ENCODE measurements at regions not wholly inside any gene's neighbourhood (a gene's known extent, or its start where the extent isn't known, plus 50 kb on each side); places are given as distances from the start of the nearest gene placed in this dataset.
A peak's percentile ranks its signal among the peaks of the same experiment; 100 is the strongest.

GRCh38 chr6:130565696-130566095, 199.9 kb downstream of the TMEM200A start:
- H3K27ac Mint-ChIP-seq, result no peak overlapping the region
- H3K4me3 Mint-ChIP-seq, result no peak overlapping the region
- peaks cover 0 to 2% (median 0%) of the 10 kb centered on the region in 6 donors for H3K9me3 Mint-ChIP-seq
- peaks cover 10 to 12% of the 10 kb centered on the region in 2 donors for H3K4me1 Mint-ChIP-seq
- DNase-seq, result no peak
- H3K27me3 Mint-ChIP-seq (ENCODE audit: low read depth in 3 of 3), result peaks cover 3 to 11% (median 5%) of the 10 kb centered on the region in 3 donors
- peaks cover 0 to 4% (median 1%) of the 10 kb centered on the region in 3 donors for H3K36me3 Mint-ChIP-seq

GRCh38 chr6:130574146-130574545, 208.3 kb downstream of the TMEM200A start:
- Mint-ChIP-seq H3K27ac (no peak overlapping the region), H3K4me3 (no peak overlapping the region), H3K9me3 (peaks cover 0 to 2% (median 0%) of the 10 kb centered on the region in 6 donors), H3K36me3 (peaks cover 0 to 9% (median 0%) of the 10 kb centered on the region in 3 donors), H3K27me3 (ENCODE audit: low read depth in 3 of 3) (peaks cover 2 to 4% (median 4%) of the 10 kb centered on the region in 3 donors), H3K4me1 (peaks cover 37 to 39% of the 10 kb centered on the region in 2 donors)
- DNase-seq, result no peak

- Mint-ChIP-seq H3K36me3 (peaks cover 0 to 9% (median 0%) of the 10 kb centered on the region in 3 donors), H3K4me3 (peak overlapping the region; percentile 56 to 82 (median 66)), H3K27me3 (ENCODE audit: low read depth in 3 of 3) (peaks cover 2 to 4% (median 3%) of the 10 kb centered on the region in 3 donors), H3K4me1 (peaks cover 37 to 39% of the 10 kb centered on the region in 2 donors), H3K27ac (peak overlapping the region in 5 of 6 donors; percentile 19 to 76 (median 62)), H3K9me3 (no peaks in the 10 kb centered on the region)
- DNase-seq, result no peak
Measured at GRCh38 chr6:130575557-130575956, 209.7 kb downstream of the TMEM200A start.

- DNase-seq, result peak; percentile 54 to 70 (median 64)
- Mint-ChIP-seq H3K9me3 (no peaks in the 10 kb centered on the region), H3K4me1 (peaks cover 37 to 39% of the 10 kb centered on the region in 2 donors), H3K27me3 (ENCODE audit: low read depth in 3 of 3) (peaks cover 0 to 4% (median 2%) of the 10 kb centered on the region in 3 donors), H3K27ac (peak overlapping the region in 5 of 6 donors; percentile 19 to 76 (median 62)), H3K4me3 (peak overlapping the region; percentile 56 to 82 (median 66)), H3K36me3 (peaks cover 0 to 4% (median 0%) of the 10 kb centered on the region in 3 donors)
Measured at GRCh38 chr6:130575971-130576370, 210.2 kb downstream of the TMEM200A start.

- Mint-ChIP-seq H3K27me3 (ENCODE audit: low read depth in 3 of 3) (peaks cover 0 to 4% (median 2%) of the 10 kb centered on the region in 3 donors), H3K36me3 (peaks cover 0 to 3% (median 0%) of the 10 kb centered on the region in 3 donors), H3K27ac (peak overlapping the region in 1 of 6 donors; percentile 7), H3K4me3 (peak overlapping the region in 4 of 5 donors; percentile 29 to 48 (median 40)), H3K9me3 (no peaks in the 10 kb centered on the region), H3K4me1 (peaks cover 37 to 39% of the 10 kb centered on the region in 2 donors)
- DNase-seq, result no peak
Measured at GRCh38 chr6:130577178-130577919, 211.5 kb downstream of the TMEM200A start.

- Mint-ChIP-seq H3K4me3 (no peak overlapping the region), H3K9me3 (no peaks in the 10 kb centered on the region), H3K27ac (no peak overlapping the region), H3K36me3 (no peaks in the 10 kb centered on the region), H3K27me3 (ENCODE audit: low read depth in 3 of 3) (peaks cover 0 to 4% (median 0%) of the 10 kb centered on the region in 3 donors), H3K4me1 (peaks cover 37 to 39% of the 10 kb centered on the region in 2 donors)
- no peak for DNase-seq
Measured at GRCh38 chr6:130578713-130579112, 212.9 kb downstream of the TMEM200A start.

GRCh38 chr6:130583268-130583667, 217.5 kb downstream of the TMEM200A start:
- Mint-ChIP-seq H3K27me3 (ENCODE audit: low read depth in 3 of 3) (peaks cover 0 to 4% (median 0%) of the 10 kb centered on the region in 3 donors), H3K27ac (no peak overlapping the region), H3K9me3 (no peaks in the 10 kb centered on the region), H3K4me3 (no peak overlapping the region), H3K4me1 (no peaks in the 10 kb centered on the region), H3K36me3 (no peaks in the 10 kb centered on the region)
- no peak for DNase-seq

- DNase-seq, result no peak
- H3K36me3 Mint-ChIP-seq, result no peaks in the 10 kb centered on the region
- no peaks in the 10 kb centered on the region for H3K9me3 Mint-ChIP-seq
- no peak overlapping the region for H3K27ac Mint-ChIP-seq
- H3K4me1 Mint-ChIP-seq, result no peaks in the 10 kb centered on the region
- no peak overlapping the region for H3K4me3 Mint-ChIP-seq
- peaks cover 0 to 4% (median 0%) of the 10 kb centered on the region in 3 donors for H3K27me3 Mint-ChIP-seq (ENCODE audit: low read depth in 3 of 3)
Measured at GRCh38 chr6:130585587-130585986, 219.8 kb downstream of the TMEM200A start.

- H3K9me3 Mint-ChIP-seq, result peaks cover 0 to 5% (median 1%) of the 10 kb centered on the region in 6 donors
- no peak overlapping the region for H3K4me3 Mint-ChIP-seq
- no peaks in the 10 kb centered on the region for H3K36me3 Mint-ChIP-seq
- no peaks in the 10 kb centered on the region for H3K4me1 Mint-ChIP-seq
- peaks cover 0 to 5% (median 0%) of the 10 kb centered on the region in 3 donors for H3K27me3 Mint-ChIP-seq (ENCODE audit: low read depth in 3 of 3)
- no peak for DNase-seq
- H3K27ac Mint-ChIP-seq, result no peak overlapping the region
Measured at GRCh38 chr6:130587778-130588520, 222.1 kb downstream of the TMEM200A start.

GRCh38 chr6:130593200-130593599, 227.4 kb downstream of the TMEM200A start:
- Mint-ChIP-seq H3K27me3 (ENCODE audit: low read depth in 3 of 3) (peaks cover 0 to 1% (median 0%) of the 10 kb centered on the region in 3 donors), H3K4me1 (no peaks in the 10 kb centered on the region), H3K4me3 (no peak overlapping the region), H3K9me3 (peaks cover 0 to 5% (median 1%) of the 10 kb centered on the region in 6 donors), H3K27ac (peak overlapping the region in 1 of 6 donors; percentile 13), H3K36me3 (no peaks in the 10 kb centered on the region)
- DNase-seq, result no peak

GRCh38 chr6:130593948-130594347, 228.1 kb downstream of the TMEM200A start:
- Mint-ChIP-seq H3K4me3 (no peak overlapping the region), H3K4me1 (no peaks in the 10 kb centered on the region), H3K9me3 (peaks cover 0 to 5% (median 1%) of the 10 kb centered on the region in 6 donors), H3K27ac (no peak overlapping the region), H3K27me3 (ENCODE audit: low read depth in 3 of 3) (peaks cover 0 to 1% (median 0%) of the 10 kb centered on the region in 3 donors), H3K36me3 (no peaks in the 10 kb centered on the region)
- no peak for DNase-seq

GRCh38 chr6:130598021-130598989, 228.9 kb upstream of the SMLR1 start:
- Mint-ChIP-seq H3K4me3 (no peak overlapping the region), H3K27me3 (ENCODE audit: low read depth in 3 of 3) (no peaks in the 10 kb centered on the region), H3K9me3 (no peaks in the 10 kb centered on the region), H3K4me1 (no peaks in the 10 kb centered on the region), H3K27ac (no peak overlapping the region), H3K36me3 (no peaks in the 10 kb centered on the region)
- DNase-seq, result no peak

GRCh38 chr6:130600880-130601341, 226.3 kb upstream of the SMLR1 start:
- H3K4me1 Mint-ChIP-seq, result no peaks in the 10 kb centered on the region
- H3K36me3 Mint-ChIP-seq, result no peaks in the 10 kb centered on the region
- H3K27ac Mint-ChIP-seq, result no peak overlapping the region
- no peaks in the 10 kb centered on the region for H3K27me3 Mint-ChIP-seq (ENCODE audit: low read depth in 3 of 3)
- H3K9me3 Mint-ChIP-seq, result no peaks in the 10 kb centered on the region
- DNase-seq, result no peak
- no peak overlapping the region for H3K4me3 Mint-ChIP-seq

Data from immature natural killer cell (primary cell).